Psoas muscle (tissue), 7 donors: ENCODE measurements at regions not wholly inside any gene's neighbourhood (a gene's known extent, or its start where the extent isn't known, plus 50 kb on each side); places are given as distances from the start of the nearest gene placed in this dataset.
"Not testable (repeated sequence)": the region's sequence is repeated elsewhere in the genome, so short reads cannot be mapped to it uniquely, and the experiment has no call there.

ENCODE experiments used
- ATAC-seq, 4 donors: fragments of 200-7000 bp; cut with Tn5 transposase; one replicate each; pipeline ENCODE4 v1.9.1; 2020; ENCODE audit warnings: moderate library complexity in 3 of 4, mild to moderate bottlenecking in 2 of 4
- DNase-seq, 2 donors: peaks; one replicate each; pipeline ENCODE4 v3.0.0-alpha.2; 2020
- H3K27ac ChIP-seq: fragments of 200-600 bp; one replicate; pipeline ENCODE4 v1.8.0; 2022
- H3K27me3 ChIP-seq, 3 donors: fragments of 200-600 bp in 1 of 3; one replicate each; pipeline versions ENCODE4 v1.6.1 to v1.8.0; 2013 to 2022; ENCODE audit warnings: low read length in 2 of 3, mild to moderate bottlenecking in 2 of 3, moderate library complexity in 1 of 3; ENCODE audit not compliant: insufficient read depth in 3 of 3
- H3K36me3 ChIP-seq, 2 donors: fragments of 200-600 bp in 1 of 2; one replicate each; pipeline versions ENCODE4 v1.6.1 to v1.8.0; 2013 to 2022; ENCODE audit warnings: low read depth in 1 of 2, mild to moderate bottlenecking in 1 of 2, moderate library complexity in 1 of 2; ENCODE audit not compliant: insufficient read depth in 1 of 2
- H3K4me1 ChIP-seq: fragments of 200-600 bp; one replicate; pipeline ENCODE4 v1.8.0; 2022
- H3K4me3 ChIP-seq: fragments of 200-600 bp; one replicate; pipeline ENCODE4 v1.8.0; 2022; ENCODE audit warnings: mild to moderate bottlenecking
- H3K9me3 ChIP-seq: fragments of 200-600 bp; one replicate; pipeline ENCODE4 v1.8.0; 2022
- WGBS, 3 donors: extraction: QIAGEN DNeasy Blood & Tissue Kit; methylation state at CpG; one replicate each; pipeline versions ENCODE4 v1.1.6 to v1.1.7; 2013; 5-methylcytosine and 5-hydroxymethylcytosine counted together
- intact Hi-C, 2 donors: fragments of 100-400 bp; cut with DNase I; formaldehyde crosslinking; loops; one replicate each; pipeline versions ENCODE4 v1.11.0 to v1.14.2; 2022
- TF ChIP-seq, protein P1 (sequence below): fragments of 200-600 bp; IDR thresholded peaks from one replicate; pipeline ENCODE4 v1.8.0; 2022; ENCODE audit warnings: antibody characterized with exemption
- donor health status: healthy with polysubstance abuse.
- donor health status: DM: no; HTN: no; CAD: no; lungs with moderate emphysema.
- donor health status: Bipolar disorder and iron deficiency.
- donor health status: healthy.
- donor health status: DM: yes; HTN: yes; CAD: no.
- donor health status: DM: no; HTN: no; CAD: no.
- donor health status: DM: yes; HTN: yes; CAD: no.

- H3K36me3 ChIP-seq = no peaks in the 10 kb centered on the region
- TF ChIP-seq, protein P1, sequence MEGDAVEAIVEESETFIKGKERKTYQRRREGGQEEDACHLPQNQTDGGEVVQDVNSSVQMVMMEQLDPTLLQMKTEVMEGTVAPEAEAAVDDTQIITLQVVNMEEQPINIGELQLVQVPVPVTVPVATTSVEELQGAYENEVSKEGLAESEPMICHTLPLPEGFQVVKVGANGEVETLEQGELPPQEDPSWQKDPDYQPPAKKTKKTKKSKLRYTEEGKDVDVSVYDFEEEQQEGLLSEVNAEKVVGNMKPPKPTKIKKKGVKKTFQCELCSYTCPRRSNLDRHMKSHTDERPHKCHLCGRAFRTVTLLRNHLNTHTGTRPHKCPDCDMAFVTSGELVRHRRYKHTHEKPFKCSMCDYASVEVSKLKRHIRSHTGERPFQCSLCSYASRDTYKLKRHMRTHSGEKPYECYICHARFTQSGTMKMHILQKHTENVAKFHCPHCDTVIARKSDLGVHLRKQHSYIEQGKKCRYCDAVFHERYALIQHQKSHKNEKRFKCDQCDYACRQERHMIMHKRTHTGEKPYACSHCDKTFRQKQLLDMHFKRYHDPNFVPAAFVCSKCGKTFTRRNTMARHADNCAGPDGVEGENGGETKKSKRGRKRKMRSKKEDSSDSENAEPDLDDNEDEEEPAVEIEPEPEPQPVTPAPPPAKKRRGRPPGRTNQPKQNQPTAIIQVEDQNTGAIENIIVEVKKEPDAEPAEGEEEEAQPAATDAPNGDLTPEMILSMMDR = no peak
- peak overlapping the region; percentile 92 for H3K27ac ChIP-seq
- intact Hi-C loops = loop anchor here (5.0 to 10.0 kb wide), 3 partner anchors 205 to 225 kb away; no protein-coding TSS in a partner anchor
- DNase-seq (peak; percentile 68 to 82), ATAC-seq (no peak)
- H3K27me3 ChIP-seq = no peaks in the 10 kb centered on the region
- H3K9me3 ChIP-seq = no peaks in the 10 kb centered on the region
- H3K4me1 ChIP-seq = peaks cover 42% of the 10 kb centered on the region
- no peak overlapping the region for H3K4me3 ChIP-seq
- 62 to 76% (median 64%) methylated on average over 5 of the region's 5 CpGs for WGBS, 3 donors
These were observed 98.2 kb upstream of the CHD2 start for GRCh38 chr15:92801774-92802464.

DNA sequence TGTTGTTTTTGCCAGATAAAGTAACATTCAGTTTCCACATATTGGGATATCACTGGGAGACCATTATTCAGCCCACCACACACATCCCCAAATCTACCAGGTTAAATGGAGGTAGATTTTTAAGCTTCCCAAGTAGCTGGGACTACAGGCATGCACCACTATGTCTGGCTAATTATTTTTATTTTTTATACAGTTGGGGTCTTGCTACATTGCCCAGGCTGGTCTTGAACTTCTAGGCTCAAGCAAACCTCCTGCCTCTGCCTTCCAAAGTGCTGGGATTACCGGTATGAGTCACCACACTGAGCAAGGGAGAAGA lies 96.6 kb upstream of the CHD2 start:
- Histone ChIP-seq H3K36me3 (no peaks in the 10 kb centered on the region), H3K27me3 (no peaks in the 10 kb centered on the region), H3K4me1 (peaks cover 38% of the 10 kb centered on the region), H3K4me3 (no peak overlapping the region), H3K27ac (peak overlapping the region; percentile 92), H3K9me3 (no peaks in the 10 kb centered on the region)
- DNase-seq (no peak), ATAC-seq (no peak)
- WGBS, 3 donors = 38 to 71% (median 52%) methylated on average over 1 of the region's 1 CpG
- intact Hi-C loops = loop anchor here (5.0 to 10.0 kb wide), 3 partner anchors 204 to 224 kb away; no protein-coding TSS in a partner anchor
- TF ChIP-seq, protein P1 = no peak

DNA sequence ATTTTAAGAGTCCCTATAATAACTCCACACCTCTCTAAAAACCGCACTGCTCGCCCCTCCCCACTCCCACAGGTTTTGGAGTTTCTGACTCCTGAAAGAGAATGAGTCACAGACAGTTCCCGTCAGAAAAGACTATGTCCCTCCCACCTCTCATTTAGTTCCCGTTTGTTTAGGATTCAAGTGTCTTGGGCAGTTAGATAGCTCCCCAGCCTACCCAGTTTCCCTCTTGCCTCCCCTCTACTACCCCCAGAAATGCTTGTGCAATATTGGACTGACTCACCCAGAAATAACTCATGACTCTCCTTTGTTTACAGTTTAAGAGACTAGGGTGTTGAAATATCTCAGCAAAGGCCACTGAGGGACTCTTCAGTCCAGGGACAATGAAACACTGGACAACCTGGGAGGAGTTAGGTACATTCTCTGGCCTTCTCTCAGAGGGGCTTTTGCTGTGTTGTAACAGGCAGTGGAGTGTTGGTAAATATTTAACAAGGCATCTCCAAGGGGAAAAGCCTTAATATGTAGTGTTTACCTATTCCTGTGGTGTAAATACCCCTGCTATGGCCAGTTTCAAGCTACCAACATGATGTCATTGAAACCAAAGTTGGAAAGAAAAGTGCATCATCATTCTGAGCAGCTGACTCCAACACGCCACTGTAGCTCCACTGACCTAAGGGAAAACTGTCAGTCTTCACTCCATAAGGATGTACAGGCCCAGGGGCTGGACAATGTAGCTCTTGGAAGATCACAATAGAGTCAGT lies 96.1 kb upstream of the CHD2 start:
- TF ChIP-seq, protein P1 = no peak
- Histone ChIP-seq H3K36me3 (no peaks in the 10 kb centered on the region), H3K27ac (peak overlapping the region; percentile 92), H3K9me3 (no peaks in the 10 kb centered on the region), H3K4me3 (no peak overlapping the region), H3K4me1 (peaks cover 38% of the 10 kb centered on the region), H3K27me3 (no peaks in the 10 kb centered on the region)
- DNase-seq = peak; percentile 82 to 86
- ATAC-seq = peak; percentile 79 to 90 (median 84)
- 29 to 43% (median 30%) methylated on average over 5 of the region's 5 CpGs for WGBS, 3 donors
- intact Hi-C loops = loop anchor here (5.0 to 10.0 kb wide), 3 partner anchors 203 to 223 kb away; no protein-coding TSS in a partner anchor

GRCh38 chr15:92804610-92804936 lies 95.6 kb upstream of the CHD2 start:
- ATAC-seq, H3K36me3 ChIP-seq, DNase-seq, H3K27me3 ChIP-seq, H3K4me3 ChIP-seq, H3K9me3 ChIP-seq: not testable (repeated sequence)
- WGBS, 3 donors = 80 to 87% (median 84%) methylated on average over 5 of the region's 5 CpGs
- Histone ChIP-seq H3K27ac (peak overlapping the region; percentile 92), H3K4me1 (peaks cover 38% of the 10 kb centered on the region)
- intact Hi-C loops = loop anchor here (5.0 to 10.0 kb wide), 3 partner anchors 203 to 223 kb away; no protein-coding TSS in a partner anchor

DNA sequence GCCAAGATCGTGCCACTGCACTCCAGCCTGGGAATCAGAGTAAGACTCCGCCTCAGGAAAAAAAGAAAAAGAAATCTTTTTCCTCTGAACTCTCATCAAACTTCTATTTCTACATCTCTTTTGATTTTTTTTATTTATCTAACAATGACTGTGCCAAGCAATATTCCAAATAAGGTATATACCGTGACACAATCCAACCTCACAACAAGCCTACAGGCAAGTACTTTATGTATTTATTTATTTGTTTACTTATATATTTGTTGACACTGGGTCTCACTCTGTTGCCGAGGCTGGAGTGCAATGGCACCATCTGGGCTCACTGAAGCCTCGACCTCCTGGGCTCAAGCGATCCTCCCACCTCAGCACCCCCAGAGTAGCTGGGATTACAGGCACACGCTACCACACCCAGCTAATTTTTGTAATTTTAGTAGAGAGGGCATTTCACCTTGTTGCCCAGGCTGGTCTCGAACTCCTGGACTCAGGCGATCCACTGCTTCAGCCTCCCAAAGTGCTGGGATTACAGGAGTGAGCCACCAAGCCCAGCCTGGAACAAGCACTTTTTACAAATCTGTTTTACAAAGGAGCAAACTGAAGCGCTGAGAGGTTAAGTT lies 94.9 kb upstream of the CHD2 start:
- no peak for ATAC-seq
- intact Hi-C loops = loop anchor here in 1 of 2 donors (5.0 to 10.0 kb wide), 3 partner anchors 97 to 220 kb away; partner anchors contain the start of gene CHD2

DNA sequence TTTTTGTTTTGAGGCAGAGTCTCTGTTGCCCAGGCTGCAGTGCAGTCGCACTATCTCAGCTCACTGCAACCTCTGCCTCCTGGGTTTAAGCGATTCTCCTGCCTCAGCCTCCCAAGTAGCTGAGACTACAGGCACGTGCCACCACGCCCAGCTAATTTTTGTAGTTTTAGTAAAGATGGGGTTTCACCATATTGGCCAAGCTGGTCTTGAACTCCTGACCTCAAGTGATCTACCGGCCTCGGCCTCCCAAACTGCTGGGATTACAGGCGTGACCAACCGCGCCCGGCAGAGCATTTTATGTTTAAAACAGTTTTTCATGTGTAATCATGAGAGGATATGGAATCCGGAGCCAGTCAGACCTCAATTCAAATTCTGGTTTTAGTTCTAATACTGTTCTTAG lies 94.0 kb upstream of the CHD2 start:
- not testable (repeated sequence) for H3K4me3 ChIP-seq, DNase-seq, ATAC-seq, H3K9me3 ChIP-seq, H3K36me3 ChIP-seq, H3K27me3 ChIP-seq
- Histone ChIP-seq H3K4me1 (peaks cover 37% of the 10 kb centered on the region), H3K27ac (peak overlapping the region; percentile 92)
- intact Hi-C loops = loop anchor here (2.0 to 10.0 kb wide), 4 partner anchors 96 to 219 kb away; partner anchors contain the start of gene CHD2 (in 1 of the 2)
- WGBS, 3 donors = 94 to 95% (median 94%) methylated on average over 11 of the region's 11 CpGs

More for the DNA sequence above, 94.9 kb upstream of the CHD2 start:
- Histone ChIP-seq H3K36me3 (no peaks in the 10 kb centered on the region), H3K27me3 (no peaks in the 10 kb centered on the region), H3K9me3 (no peaks in the 10 kb centered on the region), H3K4me3 (no peak overlapping the region), H3K4me1 (peaks cover 38% of the 10 kb centered on the region), H3K27ac (peak overlapping the region; percentile 92)
- TF ChIP-seq, protein P1 = no peak
- 94 to 97% (median 95%) methylated on average over 10 of the region's 10 CpGs for WGBS, 3 donors
- no peak for DNase-seq
